Effector CD4-positive, alpha-beta T cell (primary cell): ENCODE measurements at regions not wholly inside any gene's neighbourhood (a gene's known extent, or its start where the extent isn't known, plus 50 kb on each side); places are given as distances from the start of the nearest gene placed in this dataset.

Experiments used
- DNase-seq: peaks from one replicate; pipeline ENCODE4 v3.0.0-alpha.2; 2020

GRCh38 chr7:85478530-85478929 is 291.7 kb upstream of the SEMA3D start:
- no peak for DNase-seq

GRCh38 chr7:85475476-85475875 is 288.6 kb upstream of the SEMA3D start:
- DNase-seq = no peak

- DNase-seq = no peak
Observed at GRCh38 chr7:85475071-85475470, 288.2 kb upstream of the SEMA3D start.

GRCh38 chr7:85474234-85474633 is 287.4 kb upstream of the SEMA3D start:
- DNase-seq = no peak

GRCh38 chr7:85471740-85472139 is 284.9 kb upstream of the SEMA3D start:
- DNase-seq = no peak

- no peak for DNase-seq
Observed at GRCh38 chr7:85471307-85471706, 284.5 kb upstream of the SEMA3D start.

- DNase-seq = no peak
Observed at GRCh38 chr7:85469446-85470010, 282.7 kb upstream of the SEMA3D start.

- no peak for DNase-seq
Observed at GRCh38 chr7:85464042-85464651, 277.3 kb upstream of the SEMA3D start.

GRCh38 chr7:85462671-85463070 is 275.8 kb upstream of the SEMA3D start:
- no peak for DNase-seq

GRCh38 chr7:85457911-85458310 is 271.1 kb upstream of the SEMA3D start:
- DNase-seq = no peak

GRCh38 chr7:85456254-85456653 is 269.4 kb upstream of the SEMA3D start:
- no peak for DNase-seq

- no peak for DNase-seq
Observed at GRCh38 chr7:85454904-85455303, 268.0 kb upstream of the SEMA3D start.

GRCh38 chr7:85452674-85453073 is 265.8 kb upstream of the SEMA3D start:
- no peak for DNase-seq

- no peak for DNase-seq
Observed at GRCh38 chr7:85449478-85449877, 262.6 kb upstream of the SEMA3D start.

GRCh38 chr7:85447004-85447403 is 260.1 kb upstream of the SEMA3D start:
- DNase-seq = no peak

GRCh38 chr7:85426487-85426960 is 239.7 kb upstream of the SEMA3D start:
- no peak for DNase-seq

- no peak for DNase-seq
Observed at GRCh38 chr7:85424298-85424697, 237.4 kb upstream of the SEMA3D start.

- DNase-seq = no peak
Observed at GRCh38 chr7:85423209-85423895, 236.5 kb upstream of the SEMA3D start.

GRCh38 chr7:85415743-85416142 is 228.9 kb upstream of the SEMA3D start:
- no peak for DNase-seq

- no peak for DNase-seq
Observed at GRCh38 chr7:85413718-85414117, 226.9 kb upstream of the SEMA3D start.

GRCh38 chr7:85412912-85413311 is 226.1 kb upstream of the SEMA3D start:
- DNase-seq = no peak

GRCh38 chr7:85407391-85407790 is 220.5 kb upstream of the SEMA3D start:
- DNase-seq = no peak

GRCh38 chr7:85405016-85405902 is 218.4 kb upstream of the SEMA3D start:
- no peak for DNase-seq
